GM20000 (cell line): ENCODE measurements at regions not wholly inside any gene's neighbourhood (a gene's known extent, or its start where the extent isn't known, plus 50 kb on each side); places are given as distances from the start of the nearest gene placed in this dataset.

Source experiments
- DNase-seq: peaks from one replicate; pipeline ENCODE4 v3.0.0; 2012; ENCODE audit warnings: low spot score
- CTCF ChIP-seq: IDR thresholded peaks from 2 replicates; pipeline ENCODE4 v1.5.1; 2012; ENCODE audit warnings: mild to moderate bottlenecking, control low read depth; ENCODE audit errors: extremely low read depth, missing control alignments

GRCh38 chr2:134118279-134119116 is 135.4 kb upstream of the MGAT5 start:
- peak; percentile 87 for DNase-seq
- peak; percentile 38 for TF ChIP-seq CTCF

- no peak for DNase-seq
- no peak for TF ChIP-seq CTCF
Measured at GRCh38 chr2:134119117-134119712, 134.7 kb upstream of the MGAT5 start.

GRCh38 chr2:134119713-134120405 is 134.0 kb upstream of the MGAT5 start:
- peak; percentile 92 for DNase-seq
- no peak for TF ChIP-seq CTCF

GRCh38 chr2:134120406-134120732 is 133.5 kb upstream of the MGAT5 start:
- TF ChIP-seq CTCF: no peak
- no peak for DNase-seq

GRCh38 chr2:134120733-134121630 is 132.9 kb upstream of the MGAT5 start:
- TF ChIP-seq CTCF: no peak
- peak; percentile 93 for DNase-seq

GRCh38 chr2:134122610-134123009 is 131.3 kb upstream of the MGAT5 start:
- no peak for DNase-seq

More at GRCh38 chr2:134122610-134123009, 131.3 kb upstream of the MGAT5 start:
- TF ChIP-seq CTCF: no peak
